ENCODE measurements at regions not wholly inside any gene's neighbourhood (a gene's known extent, or its start where the extent isn't known, plus 50 kb on each side); places are given as distances from the start of the nearest gene placed in this dataset.
"Not testable (repeated sequence)": the region's sequence is repeated elsewhere in the genome, so short reads cannot be mapped to it uniquely, and the experiment has no call there.

DNA sequence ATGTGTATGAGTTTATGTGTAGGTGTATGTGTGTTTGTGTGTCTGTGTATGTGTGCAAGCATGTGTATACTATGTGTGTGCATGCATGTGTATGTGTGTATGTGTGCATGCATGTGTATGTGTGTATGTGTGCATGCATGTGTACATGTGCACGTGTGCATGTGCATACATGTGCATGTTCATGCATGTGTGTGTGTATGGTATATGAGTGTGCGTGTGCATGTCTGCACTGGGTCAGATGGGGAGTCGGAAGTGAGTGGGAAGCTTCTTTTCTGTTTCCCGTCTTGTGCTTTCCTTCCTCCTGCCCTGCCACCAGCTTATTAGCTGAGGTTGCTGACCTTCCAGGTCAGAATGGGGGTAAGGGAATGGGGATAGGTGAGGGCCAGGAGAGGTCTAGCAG is 174.7 kb downstream of the MAP2K4 start:
- H3K9me3 ChIP-seq (ENCODE audit: insufficient read depth, low read depth, low read length): no peaks in the 10 kb centered on the region
- H3K4me1 ChIP-seq (ENCODE audit: control insufficient read depth in 1 of 2, insufficient read depth in 2 of 2, low read length in 2 of 2): no peaks in the 10 kb centered on the region
- no peak overlapping the region for H4K12ac ChIP-seq (ENCODE audit: low read depth, low read length)
- H3K4me2 ChIP-seq (ENCODE audit: low read length): no peak overlapping the region
- no peak overlapping the region for H4K91ac ChIP-seq (ENCODE audit: low read depth, low read length)
- no peak for DNase-seq
- no peak overlapping the region for H3K9ac ChIP-seq (ENCODE audit: low read length)
- H3K4me3 ChIP-seq (ENCODE audit: low read depth, low read length): no peak overlapping the region
- H4K8ac ChIP-seq (ENCODE audit: low read depth, low read length): no peak overlapping the region
- no peak overlapping the region for H2AK5ac ChIP-seq (ENCODE audit: low read length)
- H3K79me1 ChIP-seq (ENCODE audit: low read length): no peaks in the 10 kb centered on the region
- no peak overlapping the region for H2BK12ac ChIP-seq (ENCODE audit: low read length)
- no peaks in the 10 kb centered on the region for H3K79me2 ChIP-seq (ENCODE audit: control insufficient read depth, insufficient read depth, low read length, poor library complexity)
- no peak overlapping the region for H2BK120ac ChIP-seq (ENCODE audit: insufficient read depth, low read length, poor library complexity)
- H2BK5ac ChIP-seq (ENCODE audit: low read depth, low read length, poor library complexity): no peak overlapping the region
- H2AFZ ChIP-seq (ENCODE audit: insufficient read depth, low read length, poor library complexity): no peak overlapping the region
- no peaks in the 10 kb centered on the region for H3K36me3 ChIP-seq (ENCODE audit: control insufficient read depth in 1 of 2, insufficient read depth in 2 of 2, low read length in 2 of 2)
- no peak overlapping the region for H3K4ac ChIP-seq (ENCODE audit: low read depth, low read length)
- H3K27ac ChIP-seq (ENCODE audit: low read depth, low read length): no peak overlapping the region
- no CpG with 5 or more reads among the region's 4 CpGs for WGBS (ENCODE audit: extremely low coverage, insufficient coverage, insufficient read length)
- H3K14ac ChIP-seq (ENCODE audit: low read length): no peak overlapping the region
- no peaks in the 10 kb centered on the region for H3K27me3 ChIP-seq (ENCODE audit: insufficient read depth, low read length)
- peak overlapping the region; percentile 68 for H3K23ac ChIP-seq (ENCODE audit: low read length)
- no peak overlapping the region for H3K18ac ChIP-seq (ENCODE audit: low read length)

DNA sequence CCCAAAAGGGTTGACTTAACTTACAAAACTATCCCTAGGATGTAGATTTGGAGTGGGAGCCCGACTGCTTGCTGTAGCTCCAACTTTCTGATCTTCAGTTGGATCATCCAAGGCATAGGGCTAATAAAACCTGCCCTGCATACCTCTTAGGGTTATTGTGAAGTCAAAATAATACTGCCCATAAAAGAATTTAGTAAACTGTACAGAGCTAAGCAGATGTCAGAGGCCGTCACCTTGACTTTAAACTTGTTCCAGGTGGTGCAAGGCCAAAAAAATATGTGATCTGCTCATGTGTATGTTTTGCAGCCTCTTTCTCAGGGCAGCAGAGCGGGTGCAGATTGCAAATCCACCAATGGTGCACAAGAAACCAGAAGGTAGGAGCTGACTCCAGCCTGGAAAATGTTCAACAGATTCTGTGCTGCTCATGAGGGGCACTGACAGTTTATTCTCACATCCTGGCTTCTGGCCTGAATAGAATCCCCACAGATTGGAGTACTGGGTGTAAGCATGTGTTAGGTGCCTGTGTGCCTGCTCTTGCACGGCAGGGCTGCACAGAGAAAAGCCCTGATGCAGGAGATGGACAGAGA is 180.7 kb downstream of the MAP2K4 start:
- H4K91ac ChIP-seq (ENCODE audit: low read depth, low read length): no peak overlapping the region
- no peak for DNase-seq
- no peaks in the 10 kb centered on the region for H3K9me3 ChIP-seq (ENCODE audit: insufficient read depth, low read depth, low read length)
- H3K9ac ChIP-seq (ENCODE audit: low read length): no peak overlapping the region
- no peaks in the 10 kb centered on the region for H3K79me1 ChIP-seq (ENCODE audit: low read length)
- no peak overlapping the region for H3K23ac ChIP-seq (ENCODE audit: low read length)
- H3K36me3 ChIP-seq (ENCODE audit: control insufficient read depth in 1 of 2, insufficient read depth in 2 of 2, low read length in 2 of 2): no peaks in the 10 kb centered on the region
- H2AK5ac ChIP-seq (ENCODE audit: low read length): no peak overlapping the region
- WGBS (ENCODE audit: extremely low coverage, insufficient coverage, insufficient read length): no CpG with 5 or more reads among the region's 4 CpGs
- no peak overlapping the region for H3K14ac ChIP-seq (ENCODE audit: low read length)
- H2BK120ac ChIP-seq (ENCODE audit: insufficient read depth, low read length, poor library complexity): no peak overlapping the region
- no peak overlapping the region for H3K18ac ChIP-seq (ENCODE audit: low read length)
- H3K4me2 ChIP-seq (ENCODE audit: low read length): no peak overlapping the region
- no peak overlapping the region for H3K4me3 ChIP-seq (ENCODE audit: low read depth, low read length)
- H2BK12ac ChIP-seq (ENCODE audit: low read length): no peak overlapping the region
- no peak overlapping the region for H2AFZ ChIP-seq (ENCODE audit: insufficient read depth, low read length, poor library complexity)
- H3K4ac ChIP-seq (ENCODE audit: low read depth, low read length): no peak overlapping the region
- H3K27me3 ChIP-seq (ENCODE audit: insufficient read depth, low read length): no peaks in the 10 kb centered on the region
- H3K27ac ChIP-seq (ENCODE audit: low read depth, low read length): no peak overlapping the region
- no peak overlapping the region for H2BK5ac ChIP-seq (ENCODE audit: low read depth, low read length, poor library complexity)
- H3K79me2 ChIP-seq (ENCODE audit: control insufficient read depth, insufficient read depth, low read length, poor library complexity): no peaks in the 10 kb centered on the region
- no peak overlapping the region for H4K8ac ChIP-seq (ENCODE audit: low read depth, low read length)
- no peak overlapping the region for H4K12ac ChIP-seq (ENCODE audit: low read depth, low read length)
- no peaks in the 10 kb centered on the region for H3K4me1 ChIP-seq (ENCODE audit: control insufficient read depth in 1 of 2, insufficient read depth in 2 of 2, low read length in 2 of 2)

DNA sequence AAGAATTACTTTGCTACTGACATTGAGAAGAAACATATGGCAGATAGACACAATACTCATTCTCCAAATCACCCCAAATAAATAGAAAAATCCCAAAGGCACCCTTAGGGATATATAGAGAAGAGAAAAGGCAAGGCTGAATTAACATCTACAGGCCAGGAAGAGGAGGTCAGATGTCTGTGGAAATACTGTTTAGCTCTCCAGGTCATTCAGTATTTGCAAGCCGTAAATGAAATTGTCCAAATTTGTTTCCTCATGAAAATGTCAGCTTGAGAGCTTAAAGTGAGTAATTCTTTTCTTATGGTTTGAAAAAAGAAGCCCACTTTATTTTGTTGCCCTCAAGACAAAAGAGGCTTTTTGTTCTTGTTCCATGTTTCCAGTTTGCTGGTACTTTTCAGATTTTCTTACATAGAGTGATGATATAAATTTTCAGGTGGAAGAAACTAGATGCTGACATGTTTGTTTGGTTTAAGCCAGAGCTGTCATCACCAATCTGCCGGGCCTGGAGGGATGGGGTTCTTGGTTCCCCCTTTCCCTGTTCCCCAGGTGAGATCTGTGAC is 189.0 kb downstream of the MAP2K4 start:
- H3K9ac ChIP-seq (ENCODE audit: low read length): no peak overlapping the region
- WGBS (ENCODE audit: extremely low coverage, insufficient coverage, insufficient read length): no CpG with 5 or more reads among the region's 2 CpGs
- H3K4ac ChIP-seq (ENCODE audit: low read depth, low read length): no peak overlapping the region
- no peak overlapping the region for H2BK120ac ChIP-seq (ENCODE audit: insufficient read depth, low read length, poor library complexity)
- no peak overlapping the region for H2BK12ac ChIP-seq (ENCODE audit: low read length)
- no peak for DNase-seq
- H4K91ac ChIP-seq (ENCODE audit: low read depth, low read length): no peak overlapping the region
- H4K12ac ChIP-seq (ENCODE audit: low read depth, low read length): no peak overlapping the region
- H3K4me1 ChIP-seq (ENCODE audit: control insufficient read depth in 1 of 2, insufficient read depth in 2 of 2, low read length in 2 of 2): no peaks in the 10 kb centered on the region
- no peak overlapping the region for H2AK5ac ChIP-seq (ENCODE audit: low read length)
- H4K8ac ChIP-seq (ENCODE audit: low read depth, low read length): no peak overlapping the region
- H3K4me3 ChIP-seq (ENCODE audit: low read depth, low read length): no peak overlapping the region
- no peaks in the 10 kb centered on the region for H3K27me3 ChIP-seq (ENCODE audit: insufficient read depth, low read length)
- no peak overlapping the region for H3K18ac ChIP-seq (ENCODE audit: low read length)
- H3K9me3 ChIP-seq (ENCODE audit: insufficient read depth, low read depth, low read length): no peaks in the 10 kb centered on the region
- no peaks in the 10 kb centered on the region for H3K79me1 ChIP-seq (ENCODE audit: low read length)
- H3K14ac ChIP-seq (ENCODE audit: low read length): no peak overlapping the region
- no peak overlapping the region for H3K23ac ChIP-seq (ENCODE audit: low read length)
- no peaks in the 10 kb centered on the region for H3K79me2 ChIP-seq (ENCODE audit: control insufficient read depth, insufficient read depth, low read length, poor library complexity)
- no peak overlapping the region for H2AFZ ChIP-seq (ENCODE audit: insufficient read depth, low read length, poor library complexity)
- H3K27ac ChIP-seq (ENCODE audit: low read depth, low read length): no peak overlapping the region
- H2BK5ac ChIP-seq (ENCODE audit: low read depth, low read length, poor library complexity): no peak overlapping the region
- H3K36me3 ChIP-seq (ENCODE audit: control insufficient read depth in 1 of 2, insufficient read depth in 2 of 2, low read length in 2 of 2): no peaks in the 10 kb centered on the region
- no peak overlapping the region for H3K4me2 ChIP-seq (ENCODE audit: low read length)

DNA sequence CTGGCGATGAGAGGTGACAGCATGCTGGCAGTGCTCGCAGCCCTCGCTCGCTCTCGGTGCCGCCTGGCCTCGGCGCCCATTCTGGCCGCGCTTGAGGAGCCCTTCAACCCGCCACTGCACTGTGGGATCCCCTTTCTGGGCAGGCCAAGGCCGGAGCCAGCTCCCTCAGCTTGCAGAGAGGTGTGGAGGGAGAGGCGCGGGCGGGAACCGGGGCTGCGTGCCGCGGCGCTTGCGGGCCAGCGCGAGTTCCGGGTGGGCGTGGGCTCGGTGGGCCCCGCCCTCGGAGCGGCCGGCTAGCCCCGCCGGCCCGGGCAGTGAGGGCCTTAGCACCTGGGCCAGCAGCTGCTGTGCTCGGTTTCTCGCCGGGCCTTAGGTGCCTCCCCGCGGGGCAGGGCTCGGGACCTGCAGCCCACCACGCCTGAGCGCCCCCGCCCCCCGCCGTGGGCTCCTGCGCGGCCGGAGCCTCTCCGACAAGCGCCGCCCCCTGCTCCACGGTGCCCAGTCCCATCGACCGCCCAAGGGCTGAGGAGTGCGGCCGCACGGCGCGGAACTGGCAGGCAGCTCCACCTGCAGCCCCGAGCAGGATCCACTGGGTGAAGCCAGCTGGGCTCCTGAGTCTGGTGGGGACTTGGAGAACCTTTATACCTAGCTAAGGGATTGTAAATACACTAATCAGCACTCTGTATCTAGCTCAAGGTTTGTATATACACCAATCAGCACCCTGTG is 200.2 kb downstream of the MAP2K4 start:
- H4K91ac ChIP-seq (ENCODE audit: low read depth, low read length); H3K9me3 ChIP-seq (ENCODE audit: insufficient read depth, low read depth, low read length); H3K9ac ChIP-seq (ENCODE audit: low read length); H3K18ac ChIP-seq (ENCODE audit: low read length); H2AFZ ChIP-seq (ENCODE audit: insufficient read depth, low read length, poor library complexity); H3K79me1 ChIP-seq (ENCODE audit: low read length); H4K8ac ChIP-seq (ENCODE audit: low read depth, low read length); H3K79me2 ChIP-seq (ENCODE audit: control insufficient read depth, insufficient read depth, low read length, poor library complexity); H3K23ac ChIP-seq (ENCODE audit: low read length); H3K4ac ChIP-seq (ENCODE audit: low read depth, low read length); H3K27me3 ChIP-seq (ENCODE audit: insufficient read depth, low read length); H2BK120ac ChIP-seq (ENCODE audit: insufficient read depth, low read length, poor library complexity); H3K27ac ChIP-seq (ENCODE audit: low read depth, low read length); H3K4me1 ChIP-seq (ENCODE audit: control insufficient read depth in 1 of 2, insufficient read depth in 2 of 2, low read length in 2 of 2); H4K12ac ChIP-seq (ENCODE audit: low read depth, low read length); H3K4me2 ChIP-seq (ENCODE audit: low read length); H3K4me3 ChIP-seq (ENCODE audit: low read depth, low read length); H3K14ac ChIP-seq (ENCODE audit: low read length); H2BK12ac ChIP-seq (ENCODE audit: low read length); H2AK5ac ChIP-seq (ENCODE audit: low read length); H3K36me3 ChIP-seq (ENCODE audit: control insufficient read depth in 1 of 2, insufficient read depth in 2 of 2, low read length in 2 of 2); H2BK5ac ChIP-seq (ENCODE audit: low read depth, low read length, poor library complexity): not testable (repeated sequence)
- peak; percentile 25 to 53 for DNase-seq
- WGBS (ENCODE audit: extremely low coverage, insufficient coverage, insufficient read length): no CpG with 5 or more reads among the region's 59 CpGs
